ENCODE measurements at regions not wholly inside any gene's neighbourhood (a gene's known extent, or its start where the extent isn't known, plus 50 kb on each side); places are given as distances from the start of the nearest gene placed in this dataset.
"Not testable (repeated sequence)": the region's sequence is repeated elsewhere in the genome, so short reads cannot be mapped to it uniquely, and the experiment has no call there.

DNA sequence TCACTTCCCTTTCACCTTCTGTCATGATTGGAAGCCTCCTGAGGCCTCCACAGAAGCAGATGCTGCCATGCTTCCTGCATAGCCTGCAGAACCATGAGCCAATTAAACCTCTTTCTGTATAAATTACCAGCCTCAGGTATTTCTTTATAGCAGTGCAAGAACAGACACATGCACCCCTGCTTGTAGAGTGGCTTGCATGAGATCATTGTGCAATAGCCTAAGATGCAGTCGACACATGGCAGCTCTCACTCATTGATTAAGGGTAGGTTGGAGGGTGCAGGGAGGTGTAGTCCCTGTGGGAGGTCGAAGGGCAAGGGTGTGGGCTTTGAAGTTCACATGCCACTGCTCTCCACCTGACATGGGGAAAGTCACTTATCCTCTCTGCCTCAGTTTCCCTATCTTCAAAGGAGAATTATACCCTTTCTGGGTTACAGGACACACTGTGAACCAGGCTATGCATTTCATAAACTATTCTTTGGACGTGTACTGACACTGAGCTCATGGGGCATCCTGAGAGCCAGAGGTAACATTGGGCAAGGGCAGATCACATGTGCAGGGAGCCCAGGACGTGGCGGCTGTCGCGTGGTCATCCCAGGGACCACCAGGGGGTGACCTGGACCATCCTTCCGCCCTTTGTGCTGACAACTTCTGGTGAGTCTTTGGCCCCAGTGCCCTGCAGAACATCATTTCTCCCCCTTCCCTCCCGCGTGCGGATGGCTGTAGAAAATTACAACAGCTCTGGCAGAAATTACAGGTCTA, 69.2 kb upstream of the SHANK2 start:
- H3K27me3 Mint-ChIP-seq (ENCODE audit: low read depth): peaks cover 21% of the 10 kb centered on the region
- TF ChIP-seq, protein P1, sequence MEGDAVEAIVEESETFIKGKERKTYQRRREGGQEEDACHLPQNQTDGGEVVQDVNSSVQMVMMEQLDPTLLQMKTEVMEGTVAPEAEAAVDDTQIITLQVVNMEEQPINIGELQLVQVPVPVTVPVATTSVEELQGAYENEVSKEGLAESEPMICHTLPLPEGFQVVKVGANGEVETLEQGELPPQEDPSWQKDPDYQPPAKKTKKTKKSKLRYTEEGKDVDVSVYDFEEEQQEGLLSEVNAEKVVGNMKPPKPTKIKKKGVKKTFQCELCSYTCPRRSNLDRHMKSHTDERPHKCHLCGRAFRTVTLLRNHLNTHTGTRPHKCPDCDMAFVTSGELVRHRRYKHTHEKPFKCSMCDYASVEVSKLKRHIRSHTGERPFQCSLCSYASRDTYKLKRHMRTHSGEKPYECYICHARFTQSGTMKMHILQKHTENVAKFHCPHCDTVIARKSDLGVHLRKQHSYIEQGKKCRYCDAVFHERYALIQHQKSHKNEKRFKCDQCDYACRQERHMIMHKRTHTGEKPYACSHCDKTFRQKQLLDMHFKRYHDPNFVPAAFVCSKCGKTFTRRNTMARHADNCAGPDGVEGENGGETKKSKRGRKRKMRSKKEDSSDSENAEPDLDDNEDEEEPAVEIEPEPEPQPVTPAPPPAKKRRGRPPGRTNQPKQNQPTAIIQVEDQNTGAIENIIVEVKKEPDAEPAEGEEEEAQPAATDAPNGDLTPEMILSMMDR (IDR thresholded peaks at IDR 0.05; ENCODE audit: unreplicated experiment in 3 of 3): no peak
- no peak overlapping the region for H3K27ac Mint-ChIP-seq
- peaks cover 26% of the 10 kb centered on the region for H3K9me3 Mint-ChIP-seq
- no peak overlapping the region for H3K4me3 Mint-ChIP-seq
- H3K4me1 Mint-ChIP-seq: no peaks in the 10 kb centered on the region
- no peaks in the 10 kb centered on the region for H3K36me3 Mint-ChIP-seq (ENCODE audit: low read depth)

GRCh38 chr11:71316701-71317100, 64.3 kb upstream of the SHANK2 start:
- H3K27me3 Mint-ChIP-seq (ENCODE audit: low read depth): peaks cover 5% of the 10 kb centered on the region
- H3K27ac Mint-ChIP-seq: no peak overlapping the region
- H3K36me3 Mint-ChIP-seq (ENCODE audit: low read depth): no peaks in the 10 kb centered on the region
- peaks cover 38% of the 10 kb centered on the region for H3K9me3 Mint-ChIP-seq
- H3K4me1 Mint-ChIP-seq: no peaks in the 10 kb centered on the region
- TF ChIP-seq, protein P1 (IDR thresholded peaks at IDR 0.05; ENCODE audit: unreplicated experiment in 3 of 3): no peak
- H3K4me3 Mint-ChIP-seq: no peak overlapping the region

DNA sequence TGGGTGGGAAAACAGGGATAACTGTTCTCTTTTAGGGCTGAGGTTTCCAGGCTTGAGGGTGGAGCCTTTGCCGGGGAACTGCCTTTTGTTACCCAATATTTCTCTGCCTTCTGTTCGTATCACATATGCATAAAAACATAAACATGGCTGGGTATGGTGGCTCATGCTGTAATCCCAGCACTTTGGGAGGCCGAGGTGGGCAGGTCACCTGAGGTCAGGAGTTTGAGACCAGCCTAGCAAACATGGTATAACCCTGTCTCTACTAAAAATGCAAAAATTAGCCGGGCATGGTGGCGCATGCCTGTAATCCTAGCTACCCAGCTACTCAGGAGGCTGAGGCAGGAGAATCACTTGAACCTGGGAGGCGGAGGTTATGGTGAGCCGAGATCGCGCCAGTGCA, 60.2 kb upstream of the SHANK2 start:
- not testable (repeated sequence) for H3K4me3 Mint-ChIP-seq, H3K4me1 Mint-ChIP-seq

GRCh38 chr11:71311928-71312510, 59.6 kb upstream of the SHANK2 start:
- Mint-ChIP-seq H3K36me3 (ENCODE audit: low read depth) (no peaks in the 10 kb centered on the region), H3K4me3 (no peak overlapping the region), H3K27me3 (ENCODE audit: low read depth) (peaks cover 17% of the 10 kb centered on the region), H3K9me3 (peaks cover 13% of the 10 kb centered on the region), H3K27ac (no peak overlapping the region), H3K4me1 (no peaks in the 10 kb centered on the region)
- TF ChIP-seq, protein P1 (IDR thresholded peaks at IDR 0.05; ENCODE audit: unreplicated experiment in 3 of 3): no peak

More for the DNA sequence above, 60.2 kb upstream of the SHANK2 start:
- H3K9me3 Mint-ChIP-seq: peaks cover 17% of the 10 kb centered on the region
- not testable (repeated sequence) for H3K36me3 Mint-ChIP-seq (ENCODE audit: low read depth); H3K27ac Mint-ChIP-seq
- H3K27me3 Mint-ChIP-seq (ENCODE audit: low read depth): peaks cover 11% of the 10 kb centered on the region

DNA sequence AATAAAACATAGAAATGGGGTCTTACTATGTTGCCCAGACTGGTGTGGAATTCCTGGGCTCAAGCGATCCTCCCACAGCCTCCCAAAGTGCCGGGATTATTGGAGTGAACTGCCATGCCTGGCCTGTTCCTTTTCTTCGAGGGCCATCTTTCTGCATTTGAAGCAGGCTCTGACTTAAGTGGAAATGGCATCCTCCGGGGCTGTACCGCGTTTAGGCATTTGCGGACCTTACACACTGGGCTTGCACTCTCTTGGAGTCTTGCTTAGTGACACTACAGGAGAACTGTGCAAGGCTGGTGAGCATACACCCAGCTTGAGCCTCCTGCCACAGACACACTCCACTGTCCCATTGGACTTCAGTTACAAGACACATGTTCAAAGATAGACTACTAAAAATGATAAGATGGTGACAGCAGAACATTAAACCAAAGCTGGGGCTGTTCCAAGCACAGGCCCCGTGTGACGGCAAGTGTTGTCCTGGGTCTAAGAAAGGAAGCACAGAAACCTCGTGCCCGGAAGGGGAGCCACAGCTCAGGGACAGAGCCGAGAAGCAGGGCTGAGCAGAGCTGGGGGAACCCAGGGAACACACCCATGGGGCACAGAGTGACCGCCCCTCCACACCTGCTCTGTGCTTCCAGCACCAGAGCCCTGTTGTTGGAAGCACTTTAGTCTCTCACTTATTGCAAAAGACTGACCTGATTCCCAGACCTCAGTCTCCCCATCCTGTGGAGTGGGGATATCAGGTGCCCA, 59.0 kb upstream of the SHANK2 start:
- TF ChIP-seq, protein P1 (IDR thresholded peaks at IDR 0.05; ENCODE audit: unreplicated experiment in 3 of 3): no peak
- no peaks in the 10 kb centered on the region for H3K36me3 Mint-ChIP-seq (ENCODE audit: low read depth)
- peaks cover 9% of the 10 kb centered on the region for H3K9me3 Mint-ChIP-seq
- no peak overlapping the region for H3K4me3 Mint-ChIP-seq
- H3K4me1 Mint-ChIP-seq: no peaks in the 10 kb centered on the region
- no peak overlapping the region for H3K27ac Mint-ChIP-seq
- H3K27me3 Mint-ChIP-seq (ENCODE audit: low read depth): peaks cover 21% of the 10 kb centered on the region

- no peak overlapping the region for H3K4me3 Mint-ChIP-seq
- H3K27ac Mint-ChIP-seq: no peak overlapping the region
- TF ChIP-seq, protein P1 (IDR thresholded peaks at IDR 0.05; ENCODE audit: unreplicated experiment in 3 of 3): no peak
- no peaks in the 10 kb centered on the region for H3K4me1 Mint-ChIP-seq
- peaks cover 26% of the 10 kb centered on the region for H3K27me3 Mint-ChIP-seq (ENCODE audit: low read depth)
- peaks cover 4% of the 10 kb centered on the region for H3K9me3 Mint-ChIP-seq
- no peaks in the 10 kb centered on the region for H3K36me3 Mint-ChIP-seq (ENCODE audit: low read depth)
These were observed 57.8 kb upstream of the SHANK2 start for GRCh38 chr11:71310184-71310583.
